ENCODE measurements at regions not wholly inside any gene's neighbourhood (a gene's known extent, or its start where the extent isn't known, plus 50 kb on each side); places are given as distances from the start of the nearest gene placed in this dataset.

DNA sequence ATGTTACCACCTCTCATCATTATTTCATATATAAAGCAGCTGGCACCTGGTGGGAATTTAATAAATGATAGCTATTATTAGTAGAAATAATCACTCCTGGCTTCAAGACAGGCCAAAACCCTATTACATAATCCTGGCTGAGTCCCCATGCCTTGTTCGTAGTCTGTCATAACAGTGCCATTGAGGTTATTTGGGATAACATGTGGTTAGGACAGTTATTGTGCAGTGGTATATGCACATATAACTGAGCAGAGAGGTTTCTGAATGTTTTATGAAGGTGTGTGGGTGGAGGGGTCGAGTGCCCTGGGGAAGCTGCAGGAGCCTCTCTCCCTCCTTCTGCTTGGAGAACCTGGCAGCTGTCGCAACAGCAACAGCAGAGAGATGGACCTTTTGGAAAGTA lies 162.4 kb upstream of the NABP1 start:
- no peak for DNase-seq

GRCh38 chr2:191516260-191516659 lies 161.7 kb upstream of the NABP1 start:
- no peak for DNase-seq

DNA sequence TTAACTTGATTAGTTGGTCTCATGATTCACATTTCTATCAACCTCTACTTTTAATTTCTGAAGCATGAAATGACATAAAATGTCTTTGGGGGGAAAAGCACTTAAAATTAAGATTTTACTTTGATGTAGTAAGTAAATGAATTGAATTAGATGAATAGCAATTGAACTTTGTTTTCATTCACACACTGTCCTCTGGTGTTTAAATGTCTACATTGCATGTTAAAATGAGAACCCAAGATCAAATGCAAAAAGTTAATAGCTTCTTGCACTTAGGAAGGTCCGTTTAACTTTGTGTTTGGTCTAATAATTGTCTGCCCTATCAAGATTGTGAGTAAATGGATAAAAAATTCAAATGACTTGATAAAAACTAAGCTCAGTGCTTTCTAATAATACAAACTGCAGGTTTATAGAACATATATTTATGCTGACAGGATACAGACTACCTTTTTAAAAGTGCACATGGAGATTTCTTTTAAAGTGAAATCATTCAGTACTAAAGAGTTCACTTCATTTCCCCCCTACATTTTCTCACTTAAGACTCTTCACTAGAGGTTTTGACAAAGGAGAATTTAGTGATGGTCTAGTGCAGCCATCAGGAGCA lies 156.2 kb upstream of the NABP1 start:
- no peak for DNase-seq

- no peak for DNase-seq
Observed at GRCh38 chr2:191522478-191523120, 155.3 kb upstream of the NABP1 start.

DNA sequence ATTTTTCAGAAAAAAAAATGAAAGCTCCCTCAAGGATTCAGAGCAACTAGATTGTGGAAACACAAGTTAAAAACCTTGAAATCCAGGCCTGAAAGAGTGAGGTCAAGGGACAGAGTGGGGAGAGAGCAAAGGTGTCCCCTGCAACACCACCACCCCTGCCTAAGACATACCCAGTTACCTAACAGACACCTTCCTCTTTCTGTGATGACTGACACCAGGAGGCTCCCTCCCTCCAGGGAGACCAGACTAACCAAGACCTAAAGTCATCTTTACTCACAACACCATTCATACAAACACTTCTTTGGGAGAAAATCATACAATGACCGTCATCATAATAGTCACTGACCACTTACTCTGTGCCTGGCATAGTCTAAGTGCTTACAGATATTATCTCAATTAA lies 151.8 kb upstream of the NABP1 start:
- DNase-seq: no peak

- DNase-seq: no peak
Observed at GRCh38 chr2:191526536-191526935, 151.4 kb upstream of the NABP1 start.

DNA sequence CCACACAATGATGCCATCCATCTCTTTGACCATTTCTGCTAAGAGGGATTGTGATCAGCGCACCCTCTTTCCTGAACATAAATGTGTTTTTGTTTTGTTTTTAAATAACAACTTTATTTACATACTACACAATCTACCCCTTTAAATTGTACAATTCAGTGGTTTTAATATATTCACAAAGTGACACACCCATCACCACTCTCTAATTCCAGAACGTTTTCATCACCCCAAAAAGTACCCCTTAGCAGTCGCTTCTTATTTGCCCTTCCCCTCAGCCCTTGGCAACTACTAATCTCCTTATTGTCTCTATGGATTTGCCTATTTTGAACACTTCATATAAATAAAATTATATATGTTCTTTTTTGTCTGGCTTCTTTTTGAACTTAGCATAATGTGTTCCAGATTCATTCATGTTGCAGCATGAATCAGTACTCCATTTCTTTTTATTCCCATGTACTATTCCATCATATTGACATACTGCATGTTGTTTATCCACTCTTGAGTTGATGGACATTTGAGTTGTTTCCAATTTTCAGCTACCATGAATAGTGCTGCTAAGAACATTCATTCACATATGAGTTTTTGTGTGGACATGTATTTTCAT lies 150.9 kb upstream of the NABP1 start:
- no peak for DNase-seq

- no peak for DNase-seq
Observed at GRCh38 chr2:191530618-191531017, 147.3 kb upstream of the NABP1 start.

DNA sequence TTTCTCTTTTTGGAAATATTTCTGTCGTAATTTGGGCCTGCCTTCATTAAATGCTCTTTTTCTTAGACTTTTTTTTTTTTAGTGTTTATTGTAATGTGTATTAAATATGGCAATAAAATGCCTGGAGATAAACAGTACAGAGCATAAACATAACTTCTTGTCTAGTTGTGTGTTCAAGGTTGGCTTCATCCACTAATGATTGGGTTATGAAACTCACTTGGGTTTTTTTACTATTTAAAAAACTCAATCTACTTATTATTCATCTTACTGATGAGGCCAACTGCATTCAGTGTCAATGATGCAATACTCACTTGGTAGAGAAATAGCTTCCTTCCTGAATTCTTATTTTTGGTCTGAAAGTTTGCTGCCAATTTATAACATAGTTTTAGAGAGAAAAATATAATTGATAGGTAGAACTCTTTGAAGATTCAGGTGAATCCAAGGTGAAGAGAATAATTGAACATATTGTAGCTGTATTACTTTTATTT lies 144.2 kb upstream of the NABP1 start:
- no peak for DNase-seq

DNA sequence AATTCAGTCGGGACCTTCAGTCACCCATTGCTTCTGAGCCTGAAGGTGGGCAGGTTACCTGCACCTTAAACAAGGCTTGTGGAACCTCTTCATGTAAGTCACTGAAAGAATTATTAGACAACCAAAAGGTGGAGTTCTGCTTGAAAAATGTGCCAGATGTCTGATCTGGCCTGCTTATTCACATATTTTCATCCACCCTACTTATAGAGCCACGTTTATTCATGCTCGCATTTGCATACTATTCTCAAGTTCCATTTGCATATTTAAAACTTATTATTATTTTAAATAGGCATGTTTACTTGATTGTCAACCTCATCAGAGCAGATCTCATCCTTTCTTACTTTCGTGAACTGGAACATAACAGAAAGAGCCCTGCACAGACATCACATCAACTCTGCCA lies 140.0 kb upstream of the NABP1 start:
- DNase-seq: no peak

GRCh38 chr2:191538334-191538903 lies 139.5 kb upstream of the NABP1 start:
- DNase-seq: no peak

DNA sequence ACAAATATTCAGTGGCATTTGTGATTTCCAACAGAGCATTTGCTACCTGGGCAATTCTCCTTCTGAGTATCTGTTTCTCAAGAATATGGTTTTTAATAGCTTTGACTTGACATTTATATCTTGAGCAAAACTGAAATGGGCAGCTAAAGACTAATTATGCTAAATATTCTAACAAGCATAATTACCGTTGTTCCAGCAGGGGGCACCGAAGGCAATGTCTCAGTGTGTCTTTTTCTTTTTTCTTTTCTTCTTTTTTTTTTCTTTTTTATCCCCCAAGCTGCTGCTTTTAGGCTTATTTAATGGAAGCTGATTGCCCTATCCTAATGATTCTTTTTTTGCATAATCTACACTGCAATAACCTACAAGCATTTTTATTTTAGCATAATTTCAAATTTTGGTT lies 138.9 kb upstream of the NABP1 start:
- no peak for DNase-seq

GRCh38 chr2:191540681-191541080 lies 137.3 kb upstream of the NABP1 start:
- no peak for DNase-seq

- DNase-seq: no peak
Observed at GRCh38 chr2:191543708-191544107, 134.2 kb upstream of the NABP1 start.

DNA sequence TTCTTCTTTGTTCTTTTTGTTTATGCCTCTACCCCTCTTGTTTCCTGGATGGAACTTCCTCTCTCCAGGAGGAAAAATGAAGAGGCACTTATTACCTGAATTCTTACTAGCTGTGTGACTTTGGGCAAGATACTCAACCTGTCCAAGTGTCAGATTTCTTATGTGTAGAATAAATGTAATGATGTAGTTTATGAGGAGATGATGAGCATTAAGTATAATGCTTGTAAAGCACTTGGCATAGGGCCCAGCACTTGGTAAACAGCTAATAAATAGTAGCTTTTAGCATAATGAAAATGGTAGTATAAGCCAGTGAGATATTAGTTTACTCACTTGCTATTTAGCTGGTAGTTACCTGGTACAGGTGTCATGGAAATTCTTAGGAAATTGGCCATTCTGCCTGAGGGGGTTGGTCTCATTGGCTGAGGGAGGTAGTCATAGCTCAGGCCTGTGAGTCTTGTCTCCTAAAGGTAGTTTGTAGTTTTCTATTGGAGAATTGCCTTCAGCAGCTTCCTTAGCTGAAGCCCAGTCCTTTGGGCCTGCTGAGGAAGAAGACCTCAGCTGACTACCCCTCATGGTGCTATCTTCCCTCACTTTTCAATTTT lies 133.4 kb upstream of the NABP1 start:
- no peak for DNase-seq

DNA sequence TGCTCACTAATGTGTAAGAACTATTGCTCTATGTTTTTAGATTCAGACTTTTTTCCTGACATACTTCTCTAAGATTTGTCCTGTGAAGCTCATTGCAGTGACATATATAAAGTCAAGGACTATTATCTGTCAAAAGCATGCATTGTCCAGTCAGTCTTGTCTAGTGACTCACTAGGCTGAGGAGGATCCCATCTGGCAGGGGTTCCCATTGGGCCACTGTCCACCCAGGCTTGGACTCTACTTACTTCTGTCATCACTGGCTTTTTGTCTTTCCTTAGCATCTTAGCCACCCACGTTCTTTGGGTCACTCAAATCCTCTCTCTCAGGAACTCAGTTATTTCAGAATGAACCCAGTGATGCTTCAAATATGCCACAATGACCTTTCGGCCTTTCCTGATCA lies 132.6 kb upstream of the NABP1 start:
- no peak for DNase-seq

- DNase-seq: no peak
Observed at GRCh38 chr2:191552066-191552465, 125.9 kb upstream of the NABP1 start.

GRCh38 chr2:191554240-191554639 lies 123.7 kb upstream of the NABP1 start:
- DNase-seq: no peak

GRCh38 chr2:191555092-191555742 lies 122.7 kb upstream of the NABP1 start:
- peak; percentile 10 to 34 for DNase-seq

DNA sequence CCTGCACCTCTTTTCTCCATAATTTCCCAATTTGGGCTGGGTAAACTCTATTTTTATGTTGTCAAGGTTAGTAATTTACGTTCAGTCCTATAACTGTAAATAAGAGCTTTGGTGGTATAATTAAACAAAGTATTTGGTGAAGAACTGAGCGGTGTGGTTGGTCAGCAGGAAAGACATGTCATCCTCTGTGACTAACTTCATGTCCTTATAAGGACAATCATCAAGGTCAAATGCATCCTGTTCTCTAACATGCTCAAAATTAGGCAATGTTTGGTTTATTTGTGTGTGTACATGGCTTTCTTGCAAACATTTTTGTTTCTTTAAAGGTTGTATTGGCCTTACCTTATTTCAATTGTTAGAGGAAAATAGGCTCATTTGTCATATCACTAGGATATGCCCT lies 121.5 kb upstream of the NABP1 start:
- no peak for DNase-seq

- DNase-seq: no peak
Observed at GRCh38 chr2:191557841-191558240, 120.1 kb upstream of the NABP1 start.

DNA sequence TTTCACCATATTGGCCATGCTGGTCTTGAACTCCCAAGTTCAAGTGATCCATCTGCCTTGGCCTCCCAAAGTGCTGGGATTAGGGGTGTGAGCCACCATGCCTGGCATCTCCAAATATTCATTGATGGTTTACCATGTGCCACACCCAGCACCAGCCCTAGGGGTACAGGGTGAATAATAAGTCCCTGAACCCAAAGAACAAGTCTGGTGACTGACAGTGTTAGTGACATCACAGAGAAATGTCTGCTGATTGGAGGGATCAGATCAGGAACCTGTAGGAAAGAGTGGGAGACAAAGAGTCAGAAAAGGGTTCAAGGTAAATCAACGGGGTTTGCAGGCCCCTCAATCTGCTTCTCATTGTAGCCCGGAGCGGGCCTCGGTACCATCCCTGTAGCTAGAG lies 118.4 kb upstream of the NABP1 start:
- DNase-seq: no peak

DNA sequence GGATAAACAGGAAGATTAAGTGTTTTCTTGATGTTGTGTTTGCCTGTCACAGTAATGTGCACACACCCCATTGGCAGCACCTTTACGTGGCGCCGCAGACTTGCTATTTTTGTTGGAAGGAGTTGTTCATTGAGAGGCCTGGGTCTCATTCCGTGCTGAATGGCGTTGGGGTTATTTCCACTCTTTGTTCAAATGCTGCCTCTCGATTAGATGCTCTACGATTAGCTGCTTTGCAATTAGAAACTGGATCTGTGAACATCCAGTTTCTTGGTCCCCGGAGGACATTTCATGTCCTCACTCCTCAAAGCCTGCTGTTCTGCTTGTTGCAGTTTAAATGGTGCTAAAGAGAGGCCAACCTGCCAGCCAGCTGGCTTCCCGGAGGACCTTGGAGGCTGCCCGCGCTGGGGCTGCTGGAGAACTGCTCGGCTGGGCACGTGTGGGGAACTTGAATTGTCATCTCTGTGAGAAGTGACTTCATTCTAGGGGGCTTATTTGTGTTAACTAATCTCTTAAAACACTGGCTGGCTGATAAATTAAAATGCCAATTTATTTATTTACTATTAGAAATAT lies 117.4 kb upstream of the NABP1 start:
- DNase-seq: no peak

All from NCI-H187 (cell line).